ENCODE measurements at regions not wholly inside any gene's neighbourhood (a gene's known extent, or its start where the extent isn't known, plus 50 kb on each side); places are given as distances from the start of the nearest gene placed in this dataset.
"Not testable (repeated sequence)": the region's sequence is repeated elsewhere in the genome, so short reads cannot be mapped to it uniquely, and the experiment has no call there.

GRCh38 chr16:29297809-29298177 lies 108.7 kb downstream of the NPIPB11 start:
- DNase-seq (ENCODE audit: extremely low read depth, low read depth) = not testable (repeated sequence)

GRCh38 chr16:29297144-29297808 lies 109.2 kb downstream of the NPIPB11 start:
- not testable (repeated sequence) for DNase-seq (ENCODE audit: extremely low read depth, low read depth)

- DNase-seq (ENCODE audit: extremely low read depth, low read depth) = not testable (repeated sequence)
These were observed 110.3 kb downstream of the NPIPB11 start for GRCh38 chr16:29296176-29296575.

GRCh38 chr16:29294951-29295795 lies 111.3 kb downstream of the NPIPB11 start:
- not testable (repeated sequence) for DNase-seq (ENCODE audit: extremely low read depth, low read depth)

- DNase-seq (ENCODE audit: extremely low read depth, low read depth) = not testable (repeated sequence)
These were observed 112.0 kb downstream of the NPIPB11 start for GRCh38 chr16:29294400-29294933.

GRCh38 chr16:29293545-29293944 lies 113.0 kb downstream of the NPIPB11 start:
- not testable (repeated sequence) for DNase-seq (ENCODE audit: extremely low read depth, low read depth)

- not testable (repeated sequence) for DNase-seq (ENCODE audit: extremely low read depth, low read depth)
These were observed 113.5 kb downstream of the NPIPB11 start for GRCh38 chr16:29292952-29293471.

- not testable (repeated sequence) for DNase-seq (ENCODE audit: extremely low read depth, low read depth)
These were observed 114.9 kb downstream of the NPIPB11 start for GRCh38 chr16:29291329-29292271.

GRCh38 chr16:29290631-29291247 lies 115.8 kb downstream of the NPIPB11 start:
- peak; percentile 94 for DNase-seq (ENCODE audit: extremely low read depth, low read depth)

- not testable (repeated sequence) for DNase-seq (ENCODE audit: extremely low read depth, low read depth)
These were observed 116.8 kb downstream of the NPIPB11 start for GRCh38 chr16:29289516-29290239.

- not testable (repeated sequence) for DNase-seq (ENCODE audit: extremely low read depth, low read depth)
These were observed 117.6 kb downstream of the NPIPB11 start for GRCh38 chr16:29288711-29289474.

- DNase-seq (ENCODE audit: extremely low read depth, low read depth) = not testable (repeated sequence)
These were observed 118.5 kb downstream of the NPIPB11 start for GRCh38 chr16:29287871-29288535.

- DNase-seq (ENCODE audit: extremely low read depth, low read depth) = not testable (repeated sequence)
These were observed 119.3 kb downstream of the NPIPB11 start for GRCh38 chr16:29287246-29287645.

- DNase-seq (ENCODE audit: extremely low read depth, low read depth) = not testable (repeated sequence)
These were observed 119.7 kb downstream of the NPIPB11 start for GRCh38 chr16:29286796-29287195.

GRCh38 chr16:29286161-29286560 lies 120.3 kb downstream of the NPIPB11 start:
- not testable (repeated sequence) for DNase-seq (ENCODE audit: extremely low read depth, low read depth)

- DNase-seq (ENCODE audit: extremely low read depth, low read depth) = not testable (repeated sequence)
These were observed 121.2 kb downstream of the NPIPB11 start for GRCh38 chr16:29285151-29285885.

GRCh38 chr16:29284723-29285122 lies 121.8 kb downstream of the NPIPB11 start:
- DNase-seq (ENCODE audit: extremely low read depth, low read depth) = not testable (repeated sequence)

All from NCI-H460 (cell line).